AG04450 (cell line): ENCODE measurements at regions not wholly inside any gene's neighbourhood (a gene's known extent, or its start where the extent isn't known, plus 50 kb on each side); places are given as distances from the start of the nearest gene placed in this dataset.

ENCODE experiments used
- CTCF ChIA-PET: fragments of 300-600, 350-600 bp; formaldehyde crosslinking; extraction: SDS; loops from one replicate; lab custom pipeline; 2022; ENCODE audit warnings: antibody characterized with exemption, inconsistent platforms; lab: Charles Lee
- POLR2A ChIA-PET: fragments of 350-600 bp; formaldehyde crosslinking; extraction: SDS; loops from one replicate; lab custom pipeline; 2021; ENCODE audit warnings: antibody characterized with exemption, inconsistent platforms; lab: Yijun Ruan, JAX
- DNase-seq: peaks from one replicate; pipeline ENCODE4 v3.0.0-alpha.2; 2011; ENCODE audit warnings: low read depth, low spot score
- H3K27ac ChIP-seq: one replicate; pipeline ENCODE4 v1.5.1; 2012; ENCODE audit warnings: low read depth, low read length, control low read depth
- H3K27me3 ChIP-seq: one replicate; pipeline ENCODE4 v1.6.0; 2012; ENCODE audit warnings: low read length; ENCODE audit not compliant: control insufficient read depth, insufficient read depth
- H3K4me3 ChIP-seq: 2 replicates; pipeline ENCODE4 v1.5.1; 2011; ENCODE audit warnings: mild to moderate bottlenecking, low read depth, low read length, control low read depth
- H3K9me3 ChIP-seq: 2 replicates; pipeline ENCODE4 v1.5.1; 2012; ENCODE audit warnings: low read length; ENCODE audit not compliant: control insufficient read depth, insufficient read depth
- TF ChIP-seq, protein P1 (sequence below): IDR thresholded peaks from 2 replicates; pipeline ENCODE4 v1.5.1; 2011; ENCODE audit warnings: low read depth, low read length, control low read depth, inconsistent platforms

DNA sequence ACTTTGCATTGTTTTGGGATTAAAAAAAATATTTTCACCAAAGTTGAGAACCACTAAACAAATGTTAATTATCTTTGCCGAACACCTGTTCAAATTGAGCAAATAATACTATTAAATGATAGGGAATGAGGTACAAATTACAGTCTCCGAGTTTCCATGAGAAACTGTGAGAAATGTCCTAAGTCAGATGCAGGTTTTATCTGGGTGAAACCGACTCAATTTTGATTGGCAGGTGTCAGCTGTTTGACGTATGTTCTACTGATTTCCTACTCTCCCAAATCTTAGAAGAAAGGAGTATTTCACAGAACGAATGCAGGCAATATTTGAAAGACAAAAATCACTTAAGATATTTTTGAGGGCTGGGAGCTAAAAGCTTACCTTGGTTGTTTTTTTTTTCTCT, 622.0 kb upstream of the GOT2 start:
- no peaks in the 10 kb centered on the region for H3K9me3 ChIP-seq
- H3K4me3 ChIP-seq: no peak overlapping the region
- TF ChIP-seq, protein P1, sequence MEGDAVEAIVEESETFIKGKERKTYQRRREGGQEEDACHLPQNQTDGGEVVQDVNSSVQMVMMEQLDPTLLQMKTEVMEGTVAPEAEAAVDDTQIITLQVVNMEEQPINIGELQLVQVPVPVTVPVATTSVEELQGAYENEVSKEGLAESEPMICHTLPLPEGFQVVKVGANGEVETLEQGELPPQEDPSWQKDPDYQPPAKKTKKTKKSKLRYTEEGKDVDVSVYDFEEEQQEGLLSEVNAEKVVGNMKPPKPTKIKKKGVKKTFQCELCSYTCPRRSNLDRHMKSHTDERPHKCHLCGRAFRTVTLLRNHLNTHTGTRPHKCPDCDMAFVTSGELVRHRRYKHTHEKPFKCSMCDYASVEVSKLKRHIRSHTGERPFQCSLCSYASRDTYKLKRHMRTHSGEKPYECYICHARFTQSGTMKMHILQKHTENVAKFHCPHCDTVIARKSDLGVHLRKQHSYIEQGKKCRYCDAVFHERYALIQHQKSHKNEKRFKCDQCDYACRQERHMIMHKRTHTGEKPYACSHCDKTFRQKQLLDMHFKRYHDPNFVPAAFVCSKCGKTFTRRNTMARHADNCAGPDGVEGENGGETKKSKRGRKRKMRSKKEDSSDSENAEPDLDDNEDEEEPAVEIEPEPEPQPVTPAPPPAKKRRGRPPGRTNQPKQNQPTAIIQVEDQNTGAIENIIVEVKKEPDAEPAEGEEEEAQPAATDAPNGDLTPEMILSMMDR: no peak
- CTCF ChIA-PET: no interaction called here
- H3K27me3 ChIP-seq: no peaks in the 10 kb centered on the region
- no peak overlapping the region for H3K27ac ChIP-seq
- POLR2A ChIA-PET: no interaction called here
- no peak for DNase-seq

DNA sequence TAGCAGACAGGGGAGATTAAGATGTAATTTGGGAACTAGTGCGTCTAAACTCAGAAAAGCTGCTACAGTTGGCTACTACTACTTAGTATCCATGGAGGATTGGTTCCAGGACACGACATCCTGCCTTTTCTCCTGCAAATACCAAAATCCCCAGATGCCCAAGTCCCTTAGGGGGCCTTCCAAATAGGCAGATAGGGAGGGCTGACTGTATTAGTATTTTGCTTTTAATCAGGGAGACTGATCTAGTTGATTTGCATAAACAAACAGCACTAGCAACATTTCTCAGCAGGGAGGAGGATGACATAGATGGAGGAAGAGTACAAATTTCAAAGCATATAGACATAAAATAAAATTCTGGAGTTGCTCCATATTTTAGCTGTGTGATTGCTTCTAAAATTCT, 621.6 kb upstream of the GOT2 start:
- CTCF ChIA-PET: no interaction called here
- no peak overlapping the region for H3K27ac ChIP-seq
- TF ChIP-seq, protein P1: no peak
- H3K4me3 ChIP-seq: no peak overlapping the region
- H3K27me3 ChIP-seq: no peaks in the 10 kb centered on the region
- H3K9me3 ChIP-seq: no peaks in the 10 kb centered on the region
- no peak for DNase-seq
- POLR2A ChIA-PET: no interaction called here

DNA sequence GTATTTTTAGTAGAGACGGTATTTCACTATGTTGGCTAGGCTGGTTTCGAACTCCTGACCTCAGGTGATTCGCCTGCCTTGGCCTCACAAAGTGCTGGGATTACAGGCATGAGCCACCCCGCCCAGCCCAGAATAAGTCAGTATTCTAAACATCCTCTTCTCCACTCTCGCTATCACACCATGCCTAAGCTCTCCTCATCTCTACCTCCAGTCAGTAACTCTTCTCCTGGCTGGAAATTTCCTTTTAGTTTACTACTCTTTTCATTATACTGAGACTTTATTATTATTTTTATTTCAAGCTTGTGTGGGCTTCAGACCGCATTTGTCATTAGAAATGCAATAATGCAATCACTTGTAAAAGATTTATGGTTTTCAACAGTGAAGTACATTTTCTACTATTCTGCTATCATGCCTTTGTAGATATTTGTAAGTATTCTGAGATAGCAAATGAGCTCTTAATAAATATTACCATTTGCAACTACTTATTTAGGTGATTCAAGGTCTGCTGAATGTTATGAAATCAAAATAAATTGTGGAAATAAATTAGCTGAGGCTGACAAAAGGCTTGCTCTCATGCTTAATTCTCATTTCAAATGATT, 617.3 kb upstream of the GOT2 start:
- TF ChIP-seq, protein P1: no peak
- DNase-seq: no peak
- Histone ChIP-seq H3K27ac (no peak overlapping the region), H3K4me3 (no peak overlapping the region), H3K27me3 (no peaks in the 10 kb centered on the region), H3K9me3 (no peaks in the 10 kb centered on the region)
- CTCF ChIA-PET: no interaction called here
- POLR2A ChIA-PET: no interaction called here

DNA sequence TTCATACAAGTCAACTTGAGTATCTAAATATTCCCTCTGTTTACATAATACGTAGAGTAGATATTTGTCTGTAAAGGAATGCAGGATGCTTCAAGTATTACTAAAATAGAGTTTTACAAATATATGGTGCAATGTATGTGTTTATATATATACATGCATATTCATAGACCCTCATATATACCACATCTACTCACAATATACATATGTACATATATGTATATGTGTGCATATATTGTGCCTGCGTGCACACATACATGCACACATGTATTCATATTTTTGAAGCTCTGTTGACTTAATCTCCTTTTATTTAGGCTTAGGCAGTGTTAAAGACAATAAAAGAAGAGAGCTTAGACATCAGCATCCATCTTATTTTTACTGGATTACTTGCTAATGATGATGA, 616.6 kb upstream of the GOT2 start:
- H3K4me3 ChIP-seq: no peak overlapping the region
- TF ChIP-seq, protein P1: no peak
- ChIA-PET POLR2A (no interaction called here), CTCF (no interaction called here)
- no peaks in the 10 kb centered on the region for H3K9me3 ChIP-seq
- H3K27ac ChIP-seq: no peak overlapping the region
- no peak for DNase-seq
- H3K27me3 ChIP-seq: no peaks in the 10 kb centered on the region

DNA sequence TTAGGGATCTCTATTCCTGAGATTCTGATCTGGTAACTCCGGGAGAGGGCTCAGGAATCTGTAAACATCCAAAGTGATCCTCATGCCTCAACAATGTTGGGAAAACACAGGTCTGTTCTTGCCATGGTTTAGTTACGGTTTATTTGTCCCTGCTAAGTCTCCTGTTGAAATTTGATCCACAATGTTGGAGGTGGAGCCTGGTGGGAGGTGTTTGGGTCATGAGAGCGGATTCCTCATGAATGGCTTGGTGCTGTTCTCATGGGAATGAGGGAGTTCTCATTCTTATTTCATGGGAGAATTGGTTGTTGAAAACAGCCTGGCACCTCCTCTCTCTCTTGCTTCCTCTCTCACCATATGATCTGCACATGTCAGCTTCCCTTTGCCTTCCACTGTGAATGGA, 608.6 kb upstream of the GOT2 start:
- TF ChIP-seq, protein P1: no peak
- Histone ChIP-seq H3K9me3 (no peaks in the 10 kb centered on the region), H3K27me3 (no peaks in the 10 kb centered on the region), H3K4me3 (no peak overlapping the region), H3K27ac (no peak overlapping the region)
- ChIA-PET CTCF (interaction anchor here (0.6 kb wide), 1 partner anchor 41 kb away, joined by 3 read pairs; no protein-coding TSS in a partner anchor), POLR2A (no interaction called here)
- DNase-seq: no peak
